ENCODE measurements at regions not wholly inside any gene's neighbourhood (a gene's known extent, or its start where the extent isn't known, plus 50 kb on each side); places are given as distances from the start of the nearest gene placed in this dataset.

DNA sequence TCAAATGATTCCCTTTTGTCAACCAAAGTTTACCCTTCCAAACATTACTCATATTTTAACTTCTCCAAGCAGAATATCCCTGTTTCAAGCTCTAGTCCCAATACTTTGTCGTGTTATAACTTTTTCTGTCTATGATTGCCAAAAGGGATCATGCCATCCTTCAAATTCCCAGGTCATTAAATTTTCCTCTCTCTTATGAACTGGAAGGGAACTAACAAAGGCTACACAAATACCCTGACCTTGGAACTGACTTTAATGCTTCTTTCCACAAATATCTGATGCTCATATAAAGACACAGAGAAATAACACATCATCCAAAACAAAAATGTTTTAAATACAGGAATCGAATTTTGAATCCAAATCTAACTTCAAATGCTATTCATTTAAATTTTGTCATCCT is 1352.7 kb downstream of the CDH11 start:
- TF ChIP-seq, protein P1, sequence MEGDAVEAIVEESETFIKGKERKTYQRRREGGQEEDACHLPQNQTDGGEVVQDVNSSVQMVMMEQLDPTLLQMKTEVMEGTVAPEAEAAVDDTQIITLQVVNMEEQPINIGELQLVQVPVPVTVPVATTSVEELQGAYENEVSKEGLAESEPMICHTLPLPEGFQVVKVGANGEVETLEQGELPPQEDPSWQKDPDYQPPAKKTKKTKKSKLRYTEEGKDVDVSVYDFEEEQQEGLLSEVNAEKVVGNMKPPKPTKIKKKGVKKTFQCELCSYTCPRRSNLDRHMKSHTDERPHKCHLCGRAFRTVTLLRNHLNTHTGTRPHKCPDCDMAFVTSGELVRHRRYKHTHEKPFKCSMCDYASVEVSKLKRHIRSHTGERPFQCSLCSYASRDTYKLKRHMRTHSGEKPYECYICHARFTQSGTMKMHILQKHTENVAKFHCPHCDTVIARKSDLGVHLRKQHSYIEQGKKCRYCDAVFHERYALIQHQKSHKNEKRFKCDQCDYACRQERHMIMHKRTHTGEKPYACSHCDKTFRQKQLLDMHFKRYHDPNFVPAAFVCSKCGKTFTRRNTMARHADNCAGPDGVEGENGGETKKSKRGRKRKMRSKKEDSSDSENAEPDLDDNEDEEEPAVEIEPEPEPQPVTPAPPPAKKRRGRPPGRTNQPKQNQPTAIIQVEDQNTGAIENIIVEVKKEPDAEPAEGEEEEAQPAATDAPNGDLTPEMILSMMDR (IDR thresholded peaks at IDR 0.05) = no peak
- no peak for TF ChIP-seq POLR2A (IDR thresholded peaks at IDR 0.05)

All from testis (tissue), 2 donors.